Activated B cell treated with CpG ODN at 0.5 μM for 24 hours (primary cell): ENCODE measurements at regions not wholly inside any gene's neighbourhood (a gene's known extent, or its start where the extent isn't known, plus 50 kb on each side); places are given as distances from the start of the nearest gene placed in this dataset.

Source experiments
- ATAC-seq: fragments of 200-7000 bp; cut with Tn5 transposase; one replicate; pipeline ENCODE4 v1.10.0; 2021; ENCODE audit warnings: low read depth, mild to moderate bottlenecking, moderate library complexity
- CTCF ChIA-PET: fragments of 350-600 bp; sonication (Branson Sonifier 250); formaldehyde crosslinking; loops from one replicate; lab custom pipeline; 2021; ENCODE audit warnings: antibody characterized with exemption; lab: Charles Lee
- POLR2A ChIA-PET: fragments of 350-600 bp; sonication (Branson Sonifier 250); formaldehyde crosslinking; loops from one replicate; lab custom pipeline; 2021; ENCODE audit warnings: antibody characterized with exemption; lab: Charles Lee
- DNase-seq: peaks from one replicate; pipeline ENCODE4 v3.0.0; 2022
- H3K27ac Mint-ChIP-seq: one replicate; pipeline ENCODE4 v1.8.0; 2020; ENCODE audit warnings: mixed read lengths
- H3K27me3 Mint-ChIP-seq: one replicate; pipeline ENCODE4 v1.8.0; 2021; ENCODE audit warnings: mixed read lengths
- H3K36me3 Mint-ChIP-seq: one replicate; pipeline ENCODE4 v1.8.0; 2021; ENCODE audit warnings: low read depth, mixed read lengths
- H3K4me1 Mint-ChIP-seq: one replicate; pipeline ENCODE4 v1.8.0; 2021; ENCODE audit warnings: mixed read lengths
- H3K4me3 Mint-ChIP-seq: one replicate; pipeline ENCODE4 v1.8.0; 2020; ENCODE audit warnings: mild to moderate bottlenecking, mixed read lengths
- H3K9me3 Mint-ChIP-seq: one replicate; pipeline ENCODE4 v1.8.0; 2020; ENCODE audit warnings: mixed read lengths
- CTCF ChIP-seq: fragments of 200-600 bp; IDR thresholded peaks from one replicate; pipeline ENCODE4 v1.8.0; 2022; ENCODE audit warnings: antibody characterized with exemption, mild to moderate bottlenecking
- intact Hi-C: fragments of 100-400 bp; cut with micrococcal nuclease; formaldehyde crosslinking; loops from one replicate; pipeline ENCODE4 v1.15.1; 2024

GRCh38 chr17:30594223-30594952 is 117.2 kb downstream of the GOSR1 start:
- ATAC-seq = no peak
- H3K27ac Mint-ChIP-seq = no peak overlapping the region
- H3K27me3 Mint-ChIP-seq = no peaks in the 10 kb centered on the region
- DNase-seq = no peak
- H3K4me1 Mint-ChIP-seq = peaks cover 3% of the 10 kb centered on the region
- TF ChIP-seq CTCF = no peak
- no peak overlapping the region for H3K4me3 Mint-ChIP-seq
- H3K36me3 Mint-ChIP-seq = no peaks in the 10 kb centered on the region
- H3K9me3 Mint-ChIP-seq = peaks cover 9% of the 10 kb centered on the region
- ChIA-PET POLR2A (no interaction called here), CTCF (no interaction called here)
- intact Hi-C loops = no loop called here

GRCh38 chr17:30590081-30590733 is 113.0 kb downstream of the GOSR1 start:
- Mint-ChIP-seq H3K36me3 (no peaks in the 10 kb centered on the region), H3K27me3 (no peaks in the 10 kb centered on the region), H3K4me1 (no peaks in the 10 kb centered on the region), H3K27ac (no peak overlapping the region), H3K9me3 (peaks cover 3% of the 10 kb centered on the region), H3K4me3 (no peak overlapping the region)
- intact Hi-C loops = loop anchor here (2.0 kb wide), 1 partner anchor 43 kb away; no protein-coding TSS in a partner anchor
- CTCF ChIA-PET = no interaction called here
- no peak for TF ChIP-seq CTCF
- DNase-seq (no peak), ATAC-seq (no peak)
- POLR2A ChIA-PET = no interaction called here

- ATAC-seq (no peak), DNase-seq (no peak)
- POLR2A ChIA-PET = no interaction called here
- no peak overlapping the region for H3K4me3 Mint-ChIP-seq
- intact Hi-C loops = no loop called here
- H3K9me3 Mint-ChIP-seq = no peaks in the 10 kb centered on the region
- H3K27ac Mint-ChIP-seq = no peak overlapping the region
- H3K4me1 Mint-ChIP-seq = no peaks in the 10 kb centered on the region
- H3K36me3 Mint-ChIP-seq = no peaks in the 10 kb centered on the region
- CTCF ChIA-PET = no interaction called here
- H3K27me3 Mint-ChIP-seq = no peaks in the 10 kb centered on the region
- no peak for TF ChIP-seq CTCF
Measured at GRCh38 chr17:30589431-30589830, 112.2 kb downstream of the GOSR1 start.

- POLR2A ChIA-PET = no interaction called here
- H3K4me3 Mint-ChIP-seq = no peak overlapping the region
- H3K27ac Mint-ChIP-seq = no peak overlapping the region
Measured at GRCh38 chr17:30588798-30589247, 111.6 kb downstream of the GOSR1 start.

More at GRCh38 chr17:30588798-30589247, 111.6 kb downstream of the GOSR1 start:
- TF ChIP-seq CTCF = no peak
- CTCF ChIA-PET = no interaction called here
- Mint-ChIP-seq H3K9me3 (no peaks in the 10 kb centered on the region), H3K36me3 (no peaks in the 10 kb centered on the region), H3K27me3 (no peaks in the 10 kb centered on the region), H3K4me1 (no peaks in the 10 kb centered on the region)
- intact Hi-C loops = no loop called here
- DNase-seq (no peak), ATAC-seq (no peak)
